Panc1 (cell line): ENCODE measurements at regions not wholly inside any gene's neighbourhood (a gene's known extent, or its start where the extent isn't known, plus 50 kb on each side); places are given as distances from the start of the nearest gene placed in this dataset.

Source experiments
- ATAC-seq: fragments of 200-7000 bp; cut with Tn5 transposase; 2 replicates; pipeline ENCODE4 v1.9.1; 2020; ENCODE audit warnings: mild to moderate bottlenecking, moderate library complexity
- BruUV-seq: library from RNA; stranded (reverse); fragments of 400-500 nt; replicated peaks from 2 replicates; lab custom pipeline; 2021; lab: Mats Ljungman, UMichigan
- CTCF ChIA-PET: fragments of 300-600 bp; sonication (Branson Sonifier 250); formaldehyde crosslinking; loops from one replicate; lab custom pipeline; 2022; ENCODE audit warnings: antibody characterized with exemption; lab: Charles Lee
- POLR2A ChIA-PET: fragments of 300-600 bp; sonication (Branson Sonifier 250); formaldehyde crosslinking; loops from one replicate; lab custom pipeline; 2022; ENCODE audit warnings: antibody characterized with exemption; lab: Charles Lee
- DNase-seq: peaks from one replicate; pipeline ENCODE4 v3.0.0-alpha.2; 2010; ENCODE audit warnings: low read depth, low spot score
- H3K27ac ChIP-seq: 2 replicates; pipeline ENCODE4 v1.5.1; 2011; ENCODE audit warnings: mild to moderate bottlenecking, low read length, inconsistent platforms
- H3K27me3 ChIP-seq: fragments of 200-500 bp; sonication (Bioruptor generic); 2 replicates; pipeline ENCODE4 v1.6.0; 2014; ENCODE audit warnings: low read length, inconsistent platforms; ENCODE audit not compliant: control insufficient read depth, insufficient read depth
- H3K36me3 ChIP-seq: fragments of 200-500 bp; sonication (Bioruptor generic); 2 replicates; pipeline ENCODE4 v1.5.1; 2014; ENCODE audit warnings: inconsistent platforms, mild to moderate bottlenecking, low read length, moderate library complexity; ENCODE audit not compliant: control insufficient read depth, insufficient read depth
- H3K4me1 ChIP-seq: 2 replicates; pipeline ENCODE4 v1.5.1; 2011; ENCODE audit warnings: inconsistent platforms, mild to moderate bottlenecking, low read length, moderate library complexity; ENCODE audit not compliant: control insufficient read depth, insufficient read depth
- H3K4me3 ChIP-seq, 2 experiments: 2 replicates each; pipeline ENCODE4 v1.5.1; 2011 to 2012; ENCODE audit warnings: low read depth in 2 of 2, low read length in 2 of 2, mild to moderate bottlenecking in 2 of 2, inconsistent platforms in 1 of 2, moderate library complexity in 1 of 2
- H3K9me3 ChIP-seq: fragments of 200-500 bp; sonication (Bioruptor generic); 2 replicates; pipeline ENCODE4 v1.5.1; 2014; ENCODE audit warnings: low read depth, mild to moderate bottlenecking, inconsistent platforms, low read length, moderate library complexity; ENCODE audit not compliant: control insufficient read depth, insufficient read depth
- POLR2AphosphoS5 ChIP-seq: IDR thresholded peaks from 2 replicates; pipeline ENCODE4 v1.6.1; 2012; ENCODE audit warnings: mild to moderate bottlenecking, low read depth, low read length, moderate library complexity
- SIN3A ChIP-seq: IDR thresholded peaks from 2 replicates; pipeline ENCODE4 v1.6.1; 2012; ENCODE audit warnings: low read depth, mild to moderate bottlenecking, low read length, moderate library complexity, borderline replicate concordance; ENCODE audit not compliant: insufficient read depth
- TCF7L2 ChIP-seq: IDR thresholded peaks from 2 replicates; pipeline ENCODE4 v1.6.1; 2011; ENCODE audit warnings: mild to moderate bottlenecking, low read depth, low read length, inconsistent platforms
- in situ Hi-C: cut with HindIII; loops from 2 replicates; pipeline ENCODE4 v1.10.0; 2016; ENCODE audit warnings: low sequenced_read_pairs, low pct_unique_long_range_greater_than_20kb
- intact Hi-C: fragments of 100-400 bp; cut with micrococcal nuclease; formaldehyde crosslinking; loops from one replicate; pipeline ENCODE4 v1.10.0; 2022; ENCODE audit not compliant: unreplicated experiment
- TF ChIP-seq, protein P1 (sequence below), 2 experiments: IDR thresholded peaks; 2 replicates each; pipeline ENCODE4 v1.6.1; 2011 to 2012; ENCODE audit warnings: low read depth in 2 of 2, control low read depth in 1 of 2, low read length in 1 of 2, mild to moderate bottlenecking in 1 of 2, moderate library complexity in 1 of 2; ENCODE audit not compliant: insufficient read depth in 1 of 2
- TF ChIP-seq, protein P2 (sequence below): fragments of 450-650 bp; IDR thresholded peaks from 2 replicates; pipeline ENCODE4 v1.5.1; 2017; ENCODE audit warnings: mild to moderate bottlenecking

DNA sequence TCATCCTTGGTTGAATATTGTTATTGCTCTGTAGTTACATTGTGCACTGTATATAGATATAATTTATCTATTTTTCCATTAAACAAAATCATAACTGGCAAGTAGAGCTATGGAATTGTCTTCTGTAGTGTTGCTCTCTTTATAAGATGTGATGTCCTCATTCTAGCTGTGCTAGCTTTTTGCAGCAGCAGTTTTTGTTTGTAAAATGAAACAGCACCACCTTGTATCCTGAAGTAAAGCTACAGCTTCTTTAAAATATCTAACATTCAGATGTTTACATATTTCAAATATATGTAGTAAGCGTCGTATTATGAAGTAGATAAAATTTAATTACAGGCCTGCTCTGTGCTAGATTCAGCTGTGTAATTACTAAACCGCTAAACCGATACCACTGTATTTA lies 328.8 kb upstream of the MANEA start:
- Histone ChIP-seq H3K36me3 (no peaks in the 10 kb centered on the region), H3K27me3 (no peaks in the 10 kb centered on the region), H3K27ac (no peak overlapping the region), H3K4me3 (no peak overlapping the region), H3K9me3 (no peaks in the 10 kb centered on the region), H3K4me1 (no peaks in the 10 kb centered on the region)
- BruUV-seq = no TSS peak
- ATAC-seq (no peak), DNase-seq (no peak)
- in situ Hi-C loops (no loop called here), intact Hi-C loops (no loop called here)
- TF ChIP-seq, protein P1, sequence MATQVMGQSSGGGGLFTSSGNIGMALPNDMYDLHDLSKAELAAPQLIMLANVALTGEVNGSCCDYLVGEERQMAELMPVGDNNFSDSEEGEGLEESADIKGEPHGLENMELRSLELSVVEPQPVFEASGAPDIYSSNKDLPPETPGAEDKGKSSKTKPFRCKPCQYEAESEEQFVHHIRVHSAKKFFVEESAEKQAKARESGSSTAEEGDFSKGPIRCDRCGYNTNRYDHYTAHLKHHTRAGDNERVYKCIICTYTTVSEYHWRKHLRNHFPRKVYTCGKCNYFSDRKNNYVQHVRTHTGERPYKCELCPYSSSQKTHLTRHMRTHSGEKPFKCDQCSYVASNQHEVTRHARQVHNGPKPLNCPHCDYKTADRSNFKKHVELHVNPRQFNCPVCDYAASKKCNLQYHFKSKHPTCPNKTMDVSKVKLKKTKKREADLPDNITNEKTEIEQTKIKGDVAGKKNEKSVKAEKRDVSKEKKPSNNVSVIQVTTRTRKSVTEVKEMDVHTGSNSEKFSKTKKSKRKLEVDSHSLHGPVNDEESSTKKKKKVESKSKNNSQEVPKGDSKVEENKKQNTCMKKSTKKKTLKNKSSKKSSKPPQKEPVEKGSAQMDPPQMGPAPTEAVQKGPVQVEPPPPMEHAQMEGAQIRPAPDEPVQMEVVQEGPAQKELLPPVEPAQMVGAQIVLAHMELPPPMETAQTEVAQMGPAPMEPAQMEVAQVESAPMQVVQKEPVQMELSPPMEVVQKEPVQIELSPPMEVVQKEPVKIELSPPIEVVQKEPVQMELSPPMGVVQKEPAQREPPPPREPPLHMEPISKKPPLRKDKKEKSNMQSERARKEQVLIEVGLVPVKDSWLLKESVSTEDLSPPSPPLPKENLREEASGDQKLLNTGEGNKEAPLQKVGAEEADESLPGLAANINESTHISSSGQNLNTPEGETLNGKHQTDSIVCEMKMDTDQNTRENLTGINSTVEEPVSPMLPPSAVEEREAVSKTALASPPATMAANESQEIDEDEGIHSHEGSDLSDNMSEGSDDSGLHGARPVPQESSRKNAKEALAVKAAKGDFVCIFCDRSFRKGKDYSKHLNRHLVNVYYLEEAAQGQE (IDR thresholded peaks at IDR 0.05; ENCODE audit: insufficient read depth in 1 of 2, low read depth in 2 of 2, low read length in 1 of 2) = no peak
- TF ChIP-seq, protein P2, sequence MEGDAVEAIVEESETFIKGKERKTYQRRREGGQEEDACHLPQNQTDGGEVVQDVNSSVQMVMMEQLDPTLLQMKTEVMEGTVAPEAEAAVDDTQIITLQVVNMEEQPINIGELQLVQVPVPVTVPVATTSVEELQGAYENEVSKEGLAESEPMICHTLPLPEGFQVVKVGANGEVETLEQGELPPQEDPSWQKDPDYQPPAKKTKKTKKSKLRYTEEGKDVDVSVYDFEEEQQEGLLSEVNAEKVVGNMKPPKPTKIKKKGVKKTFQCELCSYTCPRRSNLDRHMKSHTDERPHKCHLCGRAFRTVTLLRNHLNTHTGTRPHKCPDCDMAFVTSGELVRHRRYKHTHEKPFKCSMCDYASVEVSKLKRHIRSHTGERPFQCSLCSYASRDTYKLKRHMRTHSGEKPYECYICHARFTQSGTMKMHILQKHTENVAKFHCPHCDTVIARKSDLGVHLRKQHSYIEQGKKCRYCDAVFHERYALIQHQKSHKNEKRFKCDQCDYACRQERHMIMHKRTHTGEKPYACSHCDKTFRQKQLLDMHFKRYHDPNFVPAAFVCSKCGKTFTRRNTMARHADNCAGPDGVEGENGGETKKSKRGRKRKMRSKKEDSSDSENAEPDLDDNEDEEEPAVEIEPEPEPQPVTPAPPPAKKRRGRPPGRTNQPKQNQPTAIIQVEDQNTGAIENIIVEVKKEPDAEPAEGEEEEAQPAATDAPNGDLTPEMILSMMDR = peak; percentile 4; the same call in 1 of the 2 replicates
- CTCF ChIA-PET = no interaction called here
- POLR2A ChIA-PET = no interaction called here

DNA sequence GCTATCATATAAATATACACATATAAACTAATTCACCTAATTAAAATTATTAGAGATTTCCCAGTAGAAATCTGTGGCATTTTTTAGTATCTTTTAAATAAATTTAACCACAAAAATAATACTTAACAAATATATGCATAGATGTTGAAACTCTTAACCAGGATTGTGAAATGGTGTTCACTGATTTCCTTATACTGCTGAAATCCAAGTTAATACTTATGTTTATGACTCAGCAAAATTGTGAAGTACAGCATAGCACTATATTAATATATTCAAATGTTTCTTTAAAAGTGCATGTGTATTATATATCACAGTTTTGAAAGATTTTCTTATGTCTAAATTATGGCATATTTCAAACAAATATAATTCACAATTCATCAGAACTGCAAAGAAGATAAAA lies 328.2 kb upstream of the MANEA start:
- ChIA-PET CTCF (no interaction called here), POLR2A (no interaction called here)
- in situ Hi-C loops (no loop called here), intact Hi-C loops (no loop called here)
- Histone ChIP-seq H3K36me3 (no peaks in the 10 kb centered on the region), H3K4me3 (no peak overlapping the region), H3K27ac (no peak overlapping the region), H3K27me3 (no peaks in the 10 kb centered on the region), H3K9me3 (no peaks in the 10 kb centered on the region), H3K4me1 (no peaks in the 10 kb centered on the region)
- TF ChIP-seq, protein P2 = no peak
- no peak for TF ChIP-seq TCF7L2
- no peak for TF ChIP-seq SIN3A
- no peak for TF ChIP-seq POLR2AphosphoS5
- TF ChIP-seq, protein P1 (IDR thresholded peaks at IDR 0.05; ENCODE audit: insufficient read depth in 1 of 2, low read depth in 2 of 2, low read length in 1 of 2) = no peak
- ATAC-seq (no peak), DNase-seq (no peak)
- BruUV-seq = no TSS peak
